Adrenal gland (tissue), 5 donors: ENCODE measurements at regions not wholly inside any gene's neighbourhood (a gene's known extent, or its start where the extent isn't known, plus 50 kb on each side); places are given as distances from the start of the nearest gene placed in this dataset.

Experiments
- CTCF ChIP-seq, 6 experiments: fragments of 450-650 bp in 4 of 6; fragments of 200-600 bp in 2 of 6; sonication (generic) in 1 of 6; IDR thresholded peaks; 1 replicate in 5 of 6; 2 replicates in 1 of 6; pipeline versions ENCODE4 v1.5.1 to v1.8.0; 2016 to 2021; ENCODE audit warnings: antibody characterized with exemption in 6 of 6, mild to moderate bottlenecking in 2 of 6, moderate library complexity in 1 of 6
- POLR2A ChIP-seq, 2 donors: fragments of 450-650 bp; IDR thresholded peaks; one replicate each; pipeline ENCODE4 v1.6.1; 2017; ENCODE audit warnings: antibody characterized with exemption in 2 of 2, mild to moderate bottlenecking in 2 of 2, moderate library complexity in 1 of 2
- donor health status: DM: no; HTN: no; CAD: no.

GRCh38 chr10:94080108-94080507 lies 86.4 kb downstream of the PLCE1 start:
- TF ChIP-seq CTCF (IDR thresholded peaks at IDR 0.05): no peak
- no peak for TF ChIP-seq POLR2A (IDR thresholded peaks at IDR 0.05)
